ENCODE measurements at regions not wholly inside any gene's neighbourhood (a gene's known extent, or its start where the extent isn't known, plus 50 kb on each side); places are given as distances from the start of the nearest gene placed in this dataset.

DNA sequence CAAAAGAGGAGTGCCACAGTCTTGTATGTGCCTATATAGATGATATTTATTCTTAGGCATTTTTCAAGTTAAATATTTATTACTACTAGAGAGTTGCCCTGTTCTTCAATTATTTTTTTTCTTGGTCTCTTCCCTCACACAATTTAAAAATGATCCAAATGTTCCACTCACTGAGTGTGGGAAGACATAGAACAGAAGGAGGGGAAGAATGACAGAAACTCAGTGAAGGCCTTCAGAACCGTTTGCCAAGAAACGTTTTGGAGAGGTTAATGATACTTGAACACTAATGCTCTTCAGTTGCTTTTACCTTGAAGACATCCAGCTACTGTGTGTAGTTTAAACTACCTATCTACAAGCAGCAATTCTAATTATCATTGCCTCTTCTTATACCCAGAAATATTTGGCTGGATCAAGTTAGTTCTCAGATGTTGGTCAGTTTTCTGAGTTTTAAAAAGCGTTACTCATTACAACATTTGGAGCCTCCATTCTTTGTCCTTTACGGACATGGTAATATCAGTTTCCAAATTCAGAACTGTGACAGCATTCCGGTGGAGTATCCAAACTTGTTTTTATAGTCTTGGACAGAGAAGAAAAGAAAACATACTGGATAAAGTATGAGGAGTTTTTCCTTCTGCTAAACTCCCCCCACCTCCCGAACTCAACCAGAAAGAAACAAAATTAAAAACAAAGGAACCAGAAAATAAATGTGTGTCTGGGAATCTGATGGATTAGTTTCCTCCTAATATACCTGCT lies 389.7 kb downstream of the SPRY1 start:
- H3K36me3 Mint-ChIP-seq (ENCODE audit: low read depth) = no peaks in the 10 kb centered on the region
- no peaks in the 10 kb centered on the region for H3K9me3 Mint-ChIP-seq
- H3K27me3 Mint-ChIP-seq = no peaks in the 10 kb centered on the region
- no peak overlapping the region for H3K27ac Mint-ChIP-seq
- no peaks in the 10 kb centered on the region for H3K4me1 Mint-ChIP-seq (ENCODE audit: low read depth)
- no peak overlapping the region for H3K4me3 Mint-ChIP-seq

DNA sequence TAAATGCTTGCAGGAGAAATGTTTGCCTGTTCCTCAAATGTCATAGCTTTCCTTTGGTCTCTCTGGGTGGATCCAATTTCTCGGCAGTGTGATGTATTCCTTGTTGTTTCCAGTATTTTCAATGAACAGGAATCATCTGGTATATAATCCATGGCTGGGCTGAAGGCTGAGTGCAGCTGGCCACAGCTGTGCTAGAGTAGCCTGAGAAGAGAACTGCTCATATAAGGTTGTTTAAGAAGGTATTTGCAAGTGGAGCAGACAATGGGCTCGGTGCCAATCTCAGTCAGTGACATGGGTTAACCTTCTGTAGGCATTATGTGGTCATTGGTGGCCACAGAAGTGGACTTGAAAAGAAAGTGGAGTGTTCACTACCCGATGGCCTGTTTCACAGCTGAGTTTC lies 390.3 kb downstream of the SPRY1 start:
- no peak overlapping the region for H3K27ac Mint-ChIP-seq
- no peaks in the 10 kb centered on the region for H3K36me3 Mint-ChIP-seq (ENCODE audit: low read depth)
- H3K9me3 Mint-ChIP-seq = no peaks in the 10 kb centered on the region
- H3K27me3 Mint-ChIP-seq = no peaks in the 10 kb centered on the region
- H3K4me3 Mint-ChIP-seq = no peak overlapping the region
- H3K4me1 Mint-ChIP-seq (ENCODE audit: low read depth) = no peaks in the 10 kb centered on the region

DNA sequence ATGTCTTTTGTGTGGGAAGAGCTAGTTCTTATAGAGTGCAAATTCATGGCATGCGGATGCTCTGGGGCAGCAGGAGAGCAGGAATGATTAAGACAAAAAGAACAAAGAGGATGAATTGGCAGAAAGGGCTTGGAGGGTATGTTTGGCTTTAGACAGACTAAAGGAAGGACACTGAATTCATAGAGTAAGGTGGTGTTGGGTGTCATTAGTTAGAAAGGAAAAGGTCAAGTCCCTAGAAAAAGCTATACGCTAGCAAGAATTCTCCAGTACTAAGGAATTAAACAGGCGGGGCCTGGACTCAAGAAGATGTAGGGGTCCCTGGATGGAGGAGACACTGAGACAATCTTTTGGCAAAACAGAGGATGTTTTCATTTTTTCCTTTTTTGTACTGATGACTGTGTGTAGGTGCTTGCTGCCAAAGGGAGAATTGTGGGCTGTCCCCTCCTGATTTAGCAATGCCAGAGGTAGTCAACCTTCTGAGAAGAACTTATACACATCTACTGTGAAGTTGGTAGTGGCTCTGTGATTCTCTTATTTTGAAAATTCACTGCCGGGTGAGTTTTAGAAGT lies 391.0 kb downstream of the SPRY1 start:
- H3K4me3 Mint-ChIP-seq = no peak overlapping the region
- H3K4me1 Mint-ChIP-seq (ENCODE audit: low read depth) = no peaks in the 10 kb centered on the region
- no peak overlapping the region for H3K27ac Mint-ChIP-seq
- H3K9me3 Mint-ChIP-seq = no peaks in the 10 kb centered on the region
- no peaks in the 10 kb centered on the region for H3K27me3 Mint-ChIP-seq
- no peaks in the 10 kb centered on the region for H3K36me3 Mint-ChIP-seq (ENCODE audit: low read depth)

DNA sequence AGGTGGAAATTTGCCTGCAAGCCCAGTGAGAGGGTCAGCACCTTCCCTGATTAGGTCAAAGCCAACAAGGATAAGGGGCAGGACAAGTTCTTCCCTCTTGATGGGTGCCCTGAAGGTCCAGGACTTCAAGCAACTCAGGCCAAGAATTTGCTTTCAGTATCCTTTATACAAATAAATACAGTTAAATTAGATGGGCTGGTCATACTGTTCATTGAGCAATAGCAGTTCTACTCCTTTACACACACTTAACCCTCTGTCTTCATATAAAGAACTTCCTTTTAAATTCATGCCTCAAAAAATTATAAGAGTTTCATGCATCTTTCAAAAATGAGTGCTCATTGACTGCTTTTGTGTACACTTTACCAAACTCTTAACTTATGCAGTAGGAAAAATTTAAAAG lies 392.0 kb downstream of the SPRY1 start:
- no peaks in the 10 kb centered on the region for H3K27me3 Mint-ChIP-seq
- no peak overlapping the region for H3K27ac Mint-ChIP-seq
- no peaks in the 10 kb centered on the region for H3K4me1 Mint-ChIP-seq (ENCODE audit: low read depth)
- H3K9me3 Mint-ChIP-seq = no peaks in the 10 kb centered on the region
- H3K4me3 Mint-ChIP-seq = no peak overlapping the region
- H3K36me3 Mint-ChIP-seq (ENCODE audit: low read depth) = no peaks in the 10 kb centered on the region

DNA sequence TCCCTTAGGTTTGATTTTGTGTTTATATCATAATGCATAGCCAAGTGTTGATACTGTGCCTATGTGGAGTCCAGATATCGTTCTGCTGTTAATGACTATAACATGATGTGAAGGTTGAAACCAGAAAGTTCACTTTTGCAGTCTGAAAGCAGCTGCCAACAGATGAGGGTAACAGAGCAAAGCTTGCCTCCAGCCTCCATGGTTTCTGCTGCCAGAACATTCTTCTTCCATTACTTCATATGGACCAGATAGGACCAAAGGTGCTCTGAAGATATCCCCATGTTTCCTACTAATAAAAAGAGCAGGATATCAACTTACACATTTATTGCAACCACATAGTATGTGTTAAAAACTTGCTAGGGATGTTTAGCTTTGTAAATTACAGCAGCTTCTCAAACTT lies 394.1 kb downstream of the SPRY1 start:
- H3K9me3 Mint-ChIP-seq = peaks cover 4% of the 10 kb centered on the region
- H3K27me3 Mint-ChIP-seq = no peaks in the 10 kb centered on the region
- H3K4me1 Mint-ChIP-seq (ENCODE audit: low read depth) = no peaks in the 10 kb centered on the region
- H3K4me3 Mint-ChIP-seq = no peak overlapping the region
- no peak overlapping the region for H3K27ac Mint-ChIP-seq
- H3K36me3 Mint-ChIP-seq (ENCODE audit: low read depth) = no peaks in the 10 kb centered on the region

DNA sequence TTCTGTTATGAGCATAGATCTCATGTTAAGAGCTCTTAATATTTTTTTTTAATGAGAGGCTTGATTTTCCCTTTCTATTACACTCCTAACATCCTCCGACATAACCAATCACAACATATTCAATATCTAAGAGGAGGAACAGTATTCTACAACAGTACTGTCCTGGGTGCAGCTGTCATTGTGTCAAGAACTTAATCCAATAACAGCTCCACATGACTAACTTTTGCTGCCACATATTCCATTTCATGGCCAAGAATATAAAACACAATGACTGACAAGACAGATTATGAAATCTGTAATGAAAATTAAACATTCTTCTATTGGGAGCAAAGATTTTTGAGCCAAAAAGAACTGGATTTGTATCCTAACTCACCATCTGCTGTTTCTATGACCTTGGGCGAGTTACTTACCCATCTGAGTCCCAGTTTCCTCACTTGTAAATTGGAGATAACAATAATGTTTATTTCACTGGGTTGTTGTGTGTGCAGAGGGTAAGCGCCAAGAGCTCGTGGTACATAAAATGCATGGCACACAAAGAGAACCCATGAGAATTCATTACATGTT lies 405.6 kb downstream of the SPRY1 start:
- no peak overlapping the region for H3K27ac Mint-ChIP-seq
- H3K36me3 Mint-ChIP-seq (ENCODE audit: low read depth) = no peaks in the 10 kb centered on the region
- peaks cover 20% of the 10 kb centered on the region for H3K27me3 Mint-ChIP-seq

DNA sequence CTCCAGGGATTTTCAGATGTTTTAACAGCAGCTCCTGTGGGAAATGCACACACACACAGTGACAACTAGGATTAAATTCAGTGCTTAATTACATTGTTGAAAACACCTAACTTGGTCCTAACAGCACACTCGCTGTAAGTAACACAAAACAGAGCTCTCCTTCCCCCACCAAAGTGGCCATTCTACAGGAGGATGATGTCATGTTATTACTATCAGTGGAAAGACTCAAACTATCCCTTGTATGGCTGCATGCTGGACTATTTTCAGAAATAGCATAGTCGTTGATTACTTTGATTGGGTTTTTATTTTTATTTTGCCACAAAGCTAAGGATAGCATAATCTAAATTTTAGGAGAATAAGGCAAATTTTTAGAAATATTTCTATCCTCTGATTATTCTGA lies 406.3 kb downstream of the SPRY1 start:
- no peak overlapping the region for H3K27ac Mint-ChIP-seq
- H3K27me3 Mint-ChIP-seq = peaks cover 20% of the 10 kb centered on the region
- no peaks in the 10 kb centered on the region for H3K4me1 Mint-ChIP-seq (ENCODE audit: low read depth)
- peaks cover 13% of the 10 kb centered on the region for H3K9me3 Mint-ChIP-seq
- H3K4me3 Mint-ChIP-seq = no peak overlapping the region
- H3K36me3 Mint-ChIP-seq (ENCODE audit: low read depth) = no peaks in the 10 kb centered on the region

More for the DNA sequence above, 405.6 kb downstream of the SPRY1 start:
- no peaks in the 10 kb centered on the region for H3K4me1 Mint-ChIP-seq (ENCODE audit: low read depth)
- no peak overlapping the region for H3K4me3 Mint-ChIP-seq
- peaks cover 17% of the 10 kb centered on the region for H3K9me3 Mint-ChIP-seq

DNA sequence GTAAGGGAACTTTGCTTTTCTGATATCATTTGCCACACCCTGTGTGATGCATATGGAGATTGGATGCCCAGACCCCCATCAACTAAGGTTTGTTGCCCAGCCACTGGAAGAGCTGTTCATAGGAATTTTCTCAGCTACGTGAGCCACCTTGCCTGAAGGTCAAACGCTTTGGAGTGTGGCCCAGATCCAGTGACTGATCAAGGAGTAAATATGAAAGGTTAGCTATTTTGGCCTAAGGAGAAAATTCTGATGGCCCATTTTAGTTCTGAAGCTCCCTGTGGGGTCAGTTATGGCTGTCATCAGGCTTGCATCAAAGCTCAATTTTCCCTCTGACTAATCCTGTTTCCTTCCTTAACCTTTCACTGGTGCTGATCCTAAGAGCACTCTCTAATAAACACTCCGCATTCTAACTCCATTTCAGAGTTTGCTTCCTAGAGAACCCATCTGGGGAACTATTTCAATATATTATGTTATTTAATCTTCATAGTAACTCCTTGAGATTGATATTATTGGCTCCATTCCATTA lies 407.7 kb downstream of the SPRY1 start:
- peaks cover 15% of the 10 kb centered on the region for H3K27me3 Mint-ChIP-seq
- H3K36me3 Mint-ChIP-seq (ENCODE audit: low read depth) = no peaks in the 10 kb centered on the region
- no peaks in the 10 kb centered on the region for H3K4me1 Mint-ChIP-seq (ENCODE audit: low read depth)

DNA sequence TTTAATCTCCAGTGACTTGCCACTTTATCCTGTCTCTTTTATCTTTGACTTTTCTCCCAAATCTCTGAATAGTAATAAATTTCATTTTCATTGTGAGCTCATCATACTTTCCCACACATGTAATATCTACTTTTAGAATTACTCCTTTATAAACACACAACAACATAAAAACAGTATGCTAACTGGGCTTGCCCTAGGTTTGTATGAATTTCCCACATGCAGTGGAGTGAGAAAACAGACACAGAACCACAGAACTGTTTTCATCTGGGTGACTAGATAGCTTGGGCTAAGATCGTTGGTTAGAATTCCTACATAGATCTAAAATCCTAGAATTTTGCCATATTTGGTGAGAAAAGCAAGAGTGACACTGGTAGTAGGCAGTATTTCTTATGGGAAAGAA lies 409.5 kb downstream of the SPRY1 start:
- no peaks in the 10 kb centered on the region for H3K36me3 Mint-ChIP-seq (ENCODE audit: low read depth)
- H3K27me3 Mint-ChIP-seq = peaks cover 13% of the 10 kb centered on the region
- no peaks in the 10 kb centered on the region for H3K9me3 Mint-ChIP-seq
- H3K4me3 Mint-ChIP-seq = no peak overlapping the region
- no peaks in the 10 kb centered on the region for H3K4me1 Mint-ChIP-seq (ENCODE audit: low read depth)
- H3K27ac Mint-ChIP-seq = no peak overlapping the region

More for the DNA sequence above, 407.7 kb downstream of the SPRY1 start:
- peaks cover 4% of the 10 kb centered on the region for H3K9me3 Mint-ChIP-seq
- no peak overlapping the region for H3K4me3 Mint-ChIP-seq
- no peak overlapping the region for H3K27ac Mint-ChIP-seq

DNA sequence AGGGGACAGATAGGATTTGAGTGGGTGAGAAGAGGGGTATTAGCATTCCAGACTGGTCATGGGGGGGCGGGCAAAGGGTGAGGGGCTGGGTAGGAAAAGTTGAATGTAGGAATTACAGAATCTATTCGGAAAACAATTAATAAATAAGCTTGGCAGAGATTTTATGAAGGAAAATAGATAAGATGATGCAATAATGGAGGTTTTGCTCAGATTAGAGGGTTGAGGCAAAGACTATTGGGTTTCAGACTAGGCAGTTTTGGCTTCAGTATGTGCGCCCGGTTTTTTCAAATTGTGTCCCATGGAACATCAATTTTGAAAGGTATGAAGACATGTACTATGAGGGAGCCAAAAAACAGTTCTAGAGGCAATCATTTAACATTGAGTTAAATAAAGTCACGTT lies 410.6 kb downstream of the SPRY1 start:
- Mint-ChIP-seq H3K36me3 (ENCODE audit: low read depth) (no peaks in the 10 kb centered on the region), H3K27me3 (peaks cover 11% of the 10 kb centered on the region), H3K9me3 (no peaks in the 10 kb centered on the region), H3K4me1 (ENCODE audit: low read depth) (no peaks in the 10 kb centered on the region), H3K4me3 (no peak overlapping the region), H3K27ac (no peak overlapping the region)

DNA sequence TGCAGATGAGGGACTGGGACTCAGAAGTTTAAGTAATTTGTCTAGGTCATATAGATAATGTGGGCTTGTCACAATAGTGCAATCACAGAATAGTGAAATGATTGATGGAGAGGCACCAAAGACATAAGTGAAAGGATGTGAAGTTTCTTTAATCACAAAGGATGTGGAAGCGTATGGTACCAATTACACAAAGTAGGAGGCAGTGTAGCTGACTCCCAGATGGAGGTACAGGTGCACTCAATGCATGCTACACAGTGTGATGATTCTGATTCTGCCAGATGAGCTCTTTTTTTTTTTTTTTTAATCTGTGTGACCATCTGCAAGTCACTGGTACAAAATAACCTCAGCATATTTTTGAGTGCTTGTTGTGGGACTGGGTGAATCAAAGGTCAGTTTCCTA lies 411.3 kb downstream of the SPRY1 start:
- H3K4me3 Mint-ChIP-seq = no peak overlapping the region
- no peaks in the 10 kb centered on the region for H3K36me3 Mint-ChIP-seq (ENCODE audit: low read depth)
- H3K9me3 Mint-ChIP-seq = no peaks in the 10 kb centered on the region
- no peak overlapping the region for H3K27ac Mint-ChIP-seq
- peaks cover 7% of the 10 kb centered on the region for H3K27me3 Mint-ChIP-seq
- no peaks in the 10 kb centered on the region for H3K4me1 Mint-ChIP-seq (ENCODE audit: low read depth)

DNA sequence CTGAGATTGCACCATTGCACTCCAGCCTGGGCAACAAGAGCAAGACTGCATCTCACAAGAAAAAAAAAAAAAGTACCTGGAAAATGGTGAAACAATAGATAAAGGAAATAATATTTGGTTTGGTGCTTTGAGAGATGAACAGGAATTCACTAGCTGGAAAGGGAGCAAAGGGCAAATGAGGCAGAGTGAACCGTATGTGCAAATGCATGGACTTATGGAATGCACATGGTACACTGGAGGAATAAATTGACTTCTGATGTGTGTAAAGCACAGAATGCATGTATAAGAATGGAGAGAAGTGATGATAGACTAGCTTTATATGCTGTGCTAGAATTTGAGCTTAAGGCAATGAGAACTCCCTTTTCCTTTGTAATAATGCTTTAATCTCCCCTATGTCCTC lies 413.3 kb downstream of the SPRY1 start:
- Mint-ChIP-seq H3K27me3 (peaks cover 7% of the 10 kb centered on the region), H3K4me3 (no peak overlapping the region), H3K9me3 (no peaks in the 10 kb centered on the region), H3K36me3 (ENCODE audit: low read depth) (no peaks in the 10 kb centered on the region), H3K27ac (no peak overlapping the region), H3K4me1 (ENCODE audit: low read depth) (no peaks in the 10 kb centered on the region)

DNA sequence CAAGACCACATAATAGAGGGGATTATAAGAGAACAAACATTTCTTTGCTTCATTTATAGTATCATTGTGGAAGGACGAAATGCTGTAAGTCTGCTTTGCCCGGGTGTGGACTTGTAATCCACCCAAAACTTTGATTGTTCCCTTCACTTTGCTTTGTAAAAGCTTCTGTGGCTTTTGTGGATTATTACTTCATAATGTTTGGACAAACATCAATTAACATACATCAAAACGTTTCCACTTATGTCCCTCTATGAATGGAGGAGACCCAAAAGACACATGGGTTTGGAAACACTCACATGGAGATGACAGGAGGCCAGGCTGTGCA lies 415.4 kb downstream of the SPRY1 start:
- Mint-ChIP-seq H3K27ac (no peak overlapping the region), H3K9me3 (no peaks in the 10 kb centered on the region), H3K36me3 (ENCODE audit: low read depth) (no peaks in the 10 kb centered on the region), H3K27me3 (peaks cover 4% of the 10 kb centered on the region), H3K4me1 (ENCODE audit: low read depth) (no peaks in the 10 kb centered on the region), H3K4me3 (peak overlapping the region; percentile 15)

DNA sequence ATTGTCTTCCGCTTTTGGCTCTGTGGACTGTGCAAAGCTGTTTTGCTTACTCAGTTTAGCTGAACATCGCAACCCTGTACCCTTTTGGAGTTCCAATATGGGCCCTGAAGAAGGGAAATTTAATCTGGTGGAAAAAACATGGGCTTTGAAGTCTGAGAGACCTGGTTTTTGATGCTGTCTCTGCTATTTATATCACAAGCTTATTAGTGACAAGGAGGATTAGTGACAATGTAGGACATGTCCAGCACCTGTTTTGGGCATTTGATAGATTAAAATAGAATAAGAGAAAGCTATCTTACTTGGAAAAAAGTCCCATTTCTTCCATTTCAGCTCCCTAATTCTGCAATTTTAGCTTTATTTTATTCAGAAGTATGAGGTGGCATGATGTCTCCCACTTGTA lies 417.3 kb downstream of the SPRY1 start:
- no peaks in the 10 kb centered on the region for H3K9me3 Mint-ChIP-seq
- no peaks in the 10 kb centered on the region for H3K36me3 Mint-ChIP-seq (ENCODE audit: low read depth)
- H3K4me1 Mint-ChIP-seq (ENCODE audit: low read depth) = no peaks in the 10 kb centered on the region
- no peak overlapping the region for H3K4me3 Mint-ChIP-seq
- no peak overlapping the region for H3K27ac Mint-ChIP-seq
- H3K27me3 Mint-ChIP-seq = peaks cover 10% of the 10 kb centered on the region

DNA sequence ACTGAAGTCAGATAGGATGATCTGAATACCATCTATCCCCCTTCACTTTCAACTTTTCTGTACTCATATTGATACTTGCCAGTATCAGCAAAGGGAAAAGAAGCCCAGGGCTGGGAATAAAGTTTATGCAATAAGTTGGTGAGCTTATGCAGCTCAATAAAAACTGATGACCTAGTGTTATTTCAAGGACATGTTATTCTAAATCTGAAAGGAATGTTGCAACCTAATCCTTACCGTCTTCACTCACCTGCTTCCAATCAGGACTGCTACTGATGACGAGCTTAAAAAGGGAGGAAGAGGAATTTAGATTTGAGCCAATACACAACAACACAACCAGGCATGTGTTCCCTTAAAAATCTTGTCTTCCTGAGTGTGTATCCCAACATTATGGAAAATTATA lies 419.9 kb downstream of the SPRY1 start:
- H3K27me3 Mint-ChIP-seq = peaks cover 11% of the 10 kb centered on the region
- no peaks in the 10 kb centered on the region for H3K4me1 Mint-ChIP-seq (ENCODE audit: low read depth)
- no peaks in the 10 kb centered on the region for H3K9me3 Mint-ChIP-seq
- H3K4me3 Mint-ChIP-seq = no peak overlapping the region
- no peak overlapping the region for H3K27ac Mint-ChIP-seq
- H3K36me3 Mint-ChIP-seq (ENCODE audit: low read depth) = no peaks in the 10 kb centered on the region

Data from stimulated activated naive CD8-positive, alpha-beta T cell treated with anti-CD3 and anti-CD28 coated beads, Interleukin-15, Interleukin-2, amounts not matched to agents 100 ng/mL and 50 ng/mL, for 24 hours (primary cell).